GM21737 (cell line): ENCODE measurements at regions not wholly inside any gene's neighbourhood (a gene's known extent, or its start where the extent isn't known, plus 50 kb on each side); places are given as distances from the start of the nearest gene placed in this dataset.
A peak's percentile ranks its signal among the peaks of the same experiment; 100 is the strongest.

Experiments
- ATAC-seq: cut with Tn5 transposase; IDR thresholded peaks from one replicate; pipeline ENCODE4 v1.9.1; 2021; ENCODE audit warnings: mild to moderate bottlenecking, moderate library complexity; ENCODE audit not compliant: unreplicated experiment

GRCh38 chr4:144562019-144562705 is 83.8 kb upstream of the HHIP start:
- no peak for ATAC-seq

- no peak for ATAC-seq
Measured at GRCh38 chr4:144564358-144564757, 81.6 kb upstream of the HHIP start.

GRCh38 chr4:144565527-144566195 is 80.3 kb upstream of the HHIP start:
- ATAC-seq: no peak

GRCh38 chr4:144572660-144573059 is 73.3 kb upstream of the HHIP start:
- ATAC-seq: no peak

- peak; percentile 55 for ATAC-seq
Measured at GRCh38 chr4:144574000-144574399, 72.0 kb upstream of the HHIP start.

GRCh38 chr4:144574509-144574908 is 71.4 kb upstream of the HHIP start:
- no peak for ATAC-seq

- ATAC-seq: peak; percentile 56
Measured at GRCh38 chr4:144575181-144575580, 70.8 kb upstream of the HHIP start.

- no peak for ATAC-seq
Measured at GRCh38 chr4:144578681-144579080, 67.3 kb upstream of the HHIP start.

GRCh38 chr4:144579411-144580030 is 66.4 kb upstream of the HHIP start:
- no peak for ATAC-seq

- ATAC-seq: no peak
Measured at GRCh38 chr4:144580430-144580829, 65.5 kb upstream of the HHIP start.

- no peak for ATAC-seq
Measured at GRCh38 chr4:144582105-144582850, 63.7 kb upstream of the HHIP start.

- ATAC-seq: no peak
Measured at GRCh38 chr4:144582975-144583374, 63.0 kb upstream of the HHIP start.

- ATAC-seq: no peak
Measured at GRCh38 chr4:144583658-144584057, 62.3 kb upstream of the HHIP start.

GRCh38 chr4:144584428-144584827 is 61.5 kb upstream of the HHIP start:
- no peak for ATAC-seq

- no peak for ATAC-seq
Measured at GRCh38 chr4:144589512-144589911, 56.4 kb upstream of the HHIP start.

- no peak for ATAC-seq
Measured at GRCh38 chr4:144590020-144590419, 55.9 kb upstream of the HHIP start.

GRCh38 chr4:144591401-144591800 is 54.6 kb upstream of the HHIP start:
- no peak for ATAC-seq

GRCh38 chr4:144592264-144592663 is 53.7 kb upstream of the HHIP start:
- no peak for ATAC-seq

- ATAC-seq: no peak
Measured at GRCh38 chr4:144594471-144594986, 51.4 kb upstream of the HHIP start.

GRCh38 chr4:144595681-144596080 is 50.3 kb upstream of the HHIP start:
- ATAC-seq: no peak
